HepG2 (cell line): ENCODE measurements at regions not wholly inside any gene's neighbourhood (a gene's known extent, or its start where the extent isn't known, plus 50 kb on each side); places are given as distances from the start of the nearest gene placed in this dataset.
"Not testable (repeated sequence)": the region's sequence is repeated elsewhere in the genome, so short reads cannot be mapped to it uniquely, and the experiment has no call there.

ENCODE experiments used
- ATAC-seq: fragments of 200-7000 bp; cut with Tn5 transposase; 3 replicates; pipeline ENCODE4 v1.9.1; 2020; ENCODE audit warnings: mild to moderate bottlenecking, moderate library complexity
- BruUV-seq: library from RNA; stranded (reverse); fragments of 400-500 nt; replicated peaks from 2 replicates; lab custom pipeline; 2021; lab: Mats Ljungman, UMichigan
- CTCF ChIA-PET: fragments of 300-600 bp; formaldehyde crosslinking; extraction: SDS; loops from one replicate; lab custom pipeline; 2021; ENCODE audit warnings: low total read pairs, inconsistent platforms, low intra/inter-chr PET ratio; lab: Yijun Ruan, JAX
- POLR2A ChIA-PET: fragments of 350-600 bp; sonication (Branson Sonifier 250); formaldehyde crosslinking; loops from one replicate; lab custom pipeline; 2020; ENCODE audit warnings: antibody characterized with exemption, inconsistent platforms; lab: Yijun Ruan, JAX
- DNase-seq: peaks from one replicate; pipeline ENCODE4 v3.0.0-alpha.2; 2015; ENCODE audit warnings: low spot score
- FAIRE-seq: peaks from 3 replicates; lab custom pipeline; 2011; peaks lifted over from hg19 to GRCh38; lab: Jason Lieb, UNC
- H2AFZ ChIP-seq: one replicate; pipeline ENCODE4 v1.6.1; 2011; ENCODE audit warnings: low read length, inconsistent platforms
- H3K27ac ChIP-seq: fragments of 300-600 bp; 3 replicates; pipeline ENCODE4 v1.8.0; 2011; ENCODE audit warnings: mixed run types, mild to moderate bottlenecking, mixed read lengths, low read length, inconsistent platforms; ENCODE audit not compliant: insufficient read depth; ENCODE audit errors: extremely low read length
- H3K27me3 ChIP-seq, 2 experiments: fragments of 200-600 bp in 1 of 2; 2 replicates in 1 of 2; 3 replicates in 1 of 2; pipeline versions ENCODE4 v1.6.0 to v1.8.0; 2011; ENCODE audit warnings: low read length in 2 of 2, mild to moderate bottlenecking in 2 of 2, moderate library complexity in 2 of 2, inconsistent platforms in 1 of 2; ENCODE audit not compliant: insufficient read depth in 2 of 2, control insufficient read depth in 1 of 2
- H3K36me3 ChIP-seq, 2 experiments: fragments of 200-600 bp in 1 of 2; replicated peaks in 1 of 2; 2 replicates in 1 of 2; 3 replicates in 1 of 2; pipeline versions ENCODE4 v1.5.1 to v1.8.0; 2011; ENCODE audit warnings: low read length in 2 of 2, inconsistent platforms in 1 of 2; ENCODE audit not compliant: insufficient read depth in 2 of 2, control insufficient read depth in 1 of 2
- H3K4me1 ChIP-seq: 2 replicates; pipeline ENCODE4 v1.5.1; 2012; ENCODE audit warnings: low read length, inconsistent platforms; ENCODE audit not compliant: insufficient read depth
- H3K4me2 ChIP-seq: 2 replicates; pipeline ENCODE4 v1.6.0; 2011; ENCODE audit warnings: low read depth, low read length, inconsistent platforms
- H3K4me3 ChIP-seq, 3 experiments: fragments of 200-600 bp in 1 of 3; sonication (generic), shearing (Covaris generic) in 1 of 3; replicated peaks in 1 of 3; 2 replicates each; pipeline ENCODE4 v1.5.1; 2011 to 2016; ENCODE audit warnings: low read length in 3 of 3, inconsistent platforms in 2 of 3, low read depth in 2 of 3, mild to moderate bottlenecking in 2 of 3, control low read depth in 1 of 3, mixed read lengths in 1 of 3; ENCODE audit not compliant: insufficient read depth in 1 of 3
- H3K79me2 ChIP-seq: one replicate; pipeline ENCODE4 v1.6.1; 2011; ENCODE audit warnings: low read length, inconsistent platforms; ENCODE audit not compliant: insufficient read depth
- H3K9ac ChIP-seq: 2 replicates; pipeline ENCODE4 v1.6.0; 2011; ENCODE audit warnings: mild to moderate bottlenecking, low read depth, low read length, inconsistent platforms; ENCODE audit not compliant: insufficient read depth
- H3K9me3 ChIP-seq: 2 replicates; pipeline ENCODE4 v1.5.1; 2012; ENCODE audit warnings: mild to moderate bottlenecking, low read length
- H4K20me1 ChIP-seq: 2 replicates; pipeline ENCODE4 v1.6.0; 2011; ENCODE audit warnings: inconsistent platforms, mild to moderate bottlenecking, low read length, moderate library complexity; ENCODE audit not compliant: insufficient read depth
- HOXA5 ChIP-seq: sonication (generic); formaldehyde crosslinking; IDR thresholded peaks from 2 replicates; pipeline ENCODE4 v1.4.0; 2020; ENCODE audit warnings: missing genetic modification reagents
- JDP2 ChIP-seq: sonication (generic); formaldehyde crosslinking; IDR thresholded peaks from 2 replicates; pipeline ENCODE4 v1.8.1; 2022; ENCODE audit warnings: missing genetic modification reagents, borderline replicate concordance
- MAFF ChIP-seq: IDR thresholded peaks from 2 replicates; pipeline ENCODE4 v1.6.1; 2011; ENCODE audit warnings: low read depth, low read length, improper control_type of control experiment
- MAFK ChIP-seq, 2 experiments: IDR thresholded peaks in 1 of 2; conservative IDR thresholded peaks in 1 of 2; 2 replicates each; pipeline ENCODE4 v1.6.1; 2011; ENCODE audit warnings: improper control_type of control experiment in 2 of 2, low read length in 2 of 2
- ZBTB33 ChIP-seq: sonication (generic); formaldehyde crosslinking; IDR thresholded peaks from 2 replicates; pipeline ENCODE4 v1.4.0; 2020; ENCODE audit warnings: missing genetic modification reagents
- ZNF607 ChIP-seq: sonication (generic); formaldehyde crosslinking; IDR thresholded peaks from 2 replicates; pipeline ENCODE4 v1.5.1; 2020; ENCODE audit warnings: missing genetic modification reagents, mild to moderate bottlenecking, borderline replicate concordance
- WGBS: methylation state at CpG from one replicate; pipeline ENCODE4 v1.1.6; 2017; ENCODE audit warnings: low lambda C conversion rate; 5-methylcytosine and 5-hydroxymethylcytosine counted together
- in situ Hi-C: cut with HindIII; loops from 2 replicates; pipeline ENCODE4 v1.10.0; 2017; ENCODE audit warnings: low pct_unique_long_range_greater_than_20kb; ENCODE audit not compliant: extremely low pct_ligation_motif_present
- intact Hi-C: fragments of 100-400 bp; cut with micrococcal nuclease; formaldehyde crosslinking; loops from one replicate; pipeline ENCODE4 v1.10.0; 2022; ENCODE audit not compliant: unreplicated experiment

- TF ChIP-seq ZBTB33 (CRISPR knock-in tag) = no peak
- no peak for TF ChIP-seq HOXA5 (CRISPR knock-in tag)
- no peak for TF ChIP-seq JDP2
Measured at GRCh38 chr5:50320131-50320749, 120.8 kb downstream of the EMB start (continued).

- Histone ChIP-seq H4K20me1 (no peaks in the 10 kb centered on the region), H3K9me3 (peaks cover 72% of the 10 kb centered on the region), H3K4me3 (no peak overlapping the region), H3K27me3 (no peaks in the 10 kb centered on the region), H3K9ac (no peak overlapping the region), H2AFZ (no peak overlapping the region), H3K79me2 (no peaks in the 10 kb centered on the region), H3K36me3 (no peaks in the 10 kb centered on the region), H3K4me2 (no peak overlapping the region), H3K27ac (no peak overlapping the region), H3K4me1 (no peaks in the 10 kb centered on the region)
- WGBS = 4% methylated on average over 1 of the region's 1 CpG
- ChIA-PET POLR2A (no interaction called here), CTCF (no interaction called here)
- DNase-seq (no peak), FAIRE-seq (no peak), ATAC-seq (no peak)
- in situ Hi-C loops (no loop called here), intact Hi-C loops (no loop called here)
- no peak for TF ChIP-seq ZNF607 (CRISPR knock-in tag)
- peak; percentile 42; the same call in 1 of the 2 replicates for TF ChIP-seq MAFF
- TF ChIP-seq MAFK (conservative IDR thresholded peaks at IDR 0.05 in 1 of 2, IDR thresholded peaks at IDR 0.05 in 1 of 2; ENCODE audit: low read length in 2 of 2) = peak; percentile 42 to 70
- no TSS peak for BruUV-seq
Measured at GRCh38 chr5:50318220-50318619, 122.9 kb downstream of the EMB start.

- DNase-seq, POLR2A ChIA-PET, H3K4me1 ChIP-seq, H3K9ac ChIP-seq, ATAC-seq, BruUV-seq, H3K4me3 ChIP-seq, H3K79me2 ChIP-seq, intact Hi-C loops, H3K4me2 ChIP-seq, CTCF ChIA-PET, H3K27ac ChIP-seq, in situ Hi-C loops, H4K20me1 ChIP-seq, H2AFZ ChIP-seq, FAIRE-seq, H3K27me3 ChIP-seq, H3K36me3 ChIP-seq: not testable (repeated sequence)
- WGBS = 42% methylated on average over 4 of the region's 4 CpGs
- H3K9me3 ChIP-seq = peaks cover 41% of the 10 kb centered on the region
Measured at GRCh38 chr5:50306488-50306887, 134.6 kb downstream of the EMB start.
